ENCODE measurements at regions not wholly inside any gene's neighbourhood (a gene's known extent, or its start where the extent isn't known, plus 50 kb on each side); places are given as distances from the start of the nearest gene placed in this dataset.

GRCh38 chr13:74586847-74587246, 452.6 kb upstream of the KLF12 start:
- H3K27ac ChIP-seq (ENCODE audit: low read depth, low read length) = no peak overlapping the region
- H3K79me1 ChIP-seq (ENCODE audit: low read depth, low read length) = no peaks in the 10 kb centered on the region
- WGBS, 2 experiments (ENCODE audit: extremely low coverage in 1 of 2, insufficient coverage in 1 of 2, insufficient read length in 1 of 2, insufficient replicate concordance in 2 of 2, low coverage in 1 of 2, low lambda C conversion rate in 2 of 2, missing lambda C conversion rate in 1 of 2) = 94% methylated on average over 1 of the region's 1 CpG; no CpG with 5 or more reads in 1 of the 2 experiments
- FAIRE-seq (no peak), DNase-seq (ENCODE audit: low read depth in 1 of 2, low spot score in 2 of 2) (no peak)
- no peak overlapping the region for H3K23ac ChIP-seq (ENCODE audit: insufficient read length)
- H4K91ac ChIP-seq (replicated peaks; ENCODE audit: insufficient read length, low read length) = no peak overlapping the region
- no peak overlapping the region for H2AFZ ChIP-seq (ENCODE audit: low read length)
- H2BK15ac ChIP-seq (ENCODE audit: low read length) = no peak overlapping the region
- no peaks in the 10 kb centered on the region for H3K36me3 ChIP-seq (ENCODE audit: control insufficient read depth in 2 of 4, insufficient read depth in 4 of 4, low read length in 3 of 4)
- no peak overlapping the region for H2BK20ac ChIP-seq (ENCODE audit: low read length)
- H3K23me2 ChIP-seq (ENCODE audit: low read depth, low read length) = no peaks in the 10 kb centered on the region
- H3K4me1 ChIP-seq (replicated peaks in 1 of 4; ENCODE audit: control insufficient read depth in 3 of 4, insufficient read depth in 4 of 4, low read length in 3 of 4) = no peaks in the 10 kb centered on the region
- no peak overlapping the region for H4K8ac ChIP-seq (ENCODE audit: extremely low read depth, insufficient read depth, low read length)
- H2AK5ac ChIP-seq (ENCODE audit: low read depth, low read length) = no peak overlapping the region
- no peak overlapping the region for H3K9ac ChIP-seq (replicated peaks in 1 of 4; ENCODE audit: extremely low read depth in 1 of 4, low read depth in 3 of 4, low read length in 3 of 4)
- no peak overlapping the region for H2BK5ac ChIP-seq (ENCODE audit: low read depth, low read length)
- ChIA-PET POLR2A (ENCODE audit: partially characterized antibody) (no interaction called here), CTCF (ENCODE audit: partially characterized antibody) (no interaction called here)
- no peak overlapping the region for H3K4ac ChIP-seq (replicated peaks; ENCODE audit: insufficient read length, low read depth, low read length)
- H3K56ac ChIP-seq (replicated peaks; ENCODE audit: insufficient read length, low read depth, low read length) = no peak overlapping the region
- no peak overlapping the region for H3K14ac ChIP-seq (ENCODE audit: insufficient read length)
- no peak overlapping the region for H2BK12ac ChIP-seq (ENCODE audit: low read depth, low read length)
- no peaks in the 10 kb centered on the region for H4K20me1 ChIP-seq (replicated peaks in 1 of 2; ENCODE audit: control insufficient read depth in 1 of 2, insufficient read depth in 2 of 2, low read length in 2 of 2)
- no peak overlapping the region for H2BK120ac ChIP-seq (replicated peaks; ENCODE audit: low read depth, low read length)
- H3K4me2 ChIP-seq (ENCODE audit: insufficient read depth in 1 of 2, low read depth in 2 of 2, low read length in 2 of 2) = no peak overlapping the region
- H3K79me2 ChIP-seq (ENCODE audit: control insufficient read depth in 1 of 2, insufficient read depth in 2 of 2, low read length in 2 of 2) = no peaks in the 10 kb centered on the region
- H3K9me3 ChIP-seq (ENCODE audit: insufficient read depth in 2 of 2, low read depth in 1 of 2, low read length in 1 of 2) = no peaks in the 10 kb centered on the region
- H3K4me3 ChIP-seq (ENCODE audit: extremely low read depth in 1 of 4, insufficient read depth in 2 of 4, low read depth in 3 of 4, low read length in 4 of 4) = no peak overlapping the region
- no peaks in the 10 kb centered on the region for H3K27me3 ChIP-seq (replicated peaks in 1 of 4; ENCODE audit: control insufficient read depth in 3 of 4, extremely low read depth in 1 of 4, insufficient read depth in 3 of 4, low read length in 3 of 4)
- H3K18ac ChIP-seq (ENCODE audit: extremely low read depth, low read length) = no peak overlapping the region
- H4K5ac ChIP-seq (ENCODE audit: insufficient read length, low read depth, low read length) = no peak overlapping the region
- TF ChIP-seq SRF (IDR thresholded peaks at IDR 0.05; ENCODE audit: low read depth, low read length) (no peak), SIN3A (conservative IDR thresholded peaks at IDR 0.05 in 1 of 2, IDR thresholded peaks at IDR 0.05 in 1 of 2; ENCODE audit: low read depth in 1 of 2, low read length in 2 of 2) (no peak), SIX5 (IDR thresholded peaks at IDR 0.05; ENCODE audit: low read depth, low read length) (no peak), TCF12 (IDR thresholded peaks at IDR 0.05; ENCODE audit: low read depth, low read length) (no peak), SP1 (IDR thresholded peaks at IDR 0.05; ENCODE audit: low read depth, low read length) (no peak), CBX8 (IDR thresholded peaks at IDR 0.05; ENCODE audit: borderline replicate concordance, low read depth, low read length) (no peak), FOSL1 (IDR thresholded peaks at IDR 0.05; ENCODE audit: insufficient read depth, low read depth, low read length) (no peak), HDAC6 (IDR thresholded peaks at IDR 0.05; ENCODE audit: low read depth, low read length) (no peak), CREB1 (IDR thresholded peaks at IDR 0.05) (no peak), SAP30 (IDR thresholded peaks at IDR 0.05; ENCODE audit: insufficient read depth, insufficient replicate concordance, low read length) (no peak), RFX5 (IDR thresholded peaks at IDR 0.05; ENCODE audit: borderline replicate concordance, low read depth, low read length) (no peak), E2F6 (IDR thresholded peaks at IDR 0.05) (no peak), PHF8 (conservative IDR thresholded peaks at IDR 0.05; ENCODE audit: low read depth, low read length) (no peak), YY1 (IDR thresholded peaks at IDR 0.05; ENCODE audit: low read depth, low read length) (no peak)
